ENCODE measurements at regions not wholly inside any gene's neighbourhood (a gene's known extent, or its start where the extent isn't known, plus 50 kb on each side); places are given as distances from the start of the nearest gene placed in this dataset.

GRCh38 chr12:124489915-124490583 lies 77.4 kb downstream of the NCOR2 start:
- TF ChIP-seq POLR2A (IDR thresholded peaks at IDR 0.05) (no peak), CTCF (IDR thresholded peaks at IDR 0.05) (no peak)

Data from thyroid gland (tissue), 4 donors.